ENCODE measurements at regions not wholly inside any gene's neighbourhood (a gene's known extent, or its start where the extent isn't known, plus 50 kb on each side); places are given as distances from the start of the nearest gene placed in this dataset.

DNA sequence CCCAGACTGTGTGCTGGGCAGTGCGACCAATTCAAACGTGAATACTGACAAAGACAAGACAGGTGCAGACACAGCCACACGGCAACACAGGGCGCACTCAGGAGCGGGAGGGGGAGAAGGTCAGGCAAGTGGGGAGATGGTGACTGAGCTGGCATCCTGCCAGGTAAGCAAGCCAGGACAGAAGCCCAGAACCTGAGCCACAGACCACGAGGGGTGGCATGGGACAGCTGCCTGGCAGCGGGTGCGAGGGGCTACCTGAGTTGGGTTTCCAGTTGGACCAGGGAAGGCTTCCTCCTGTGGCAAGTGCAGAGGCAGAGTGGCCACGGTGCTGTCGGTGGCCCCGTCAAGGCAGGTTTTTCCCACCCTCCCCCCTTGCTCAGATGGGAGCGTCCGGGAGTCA is 215.2 kb upstream of the ARID1B start:
- TF ChIP-seq RAD21 (IDR thresholded peaks at IDR 0.05; ENCODE audit: low read depth) = no peak
- no peak for TF ChIP-seq ELF1 (IDR thresholded peaks at IDR 0.05; ENCODE audit: borderline replicate concordance, low read depth)
- TF ChIP-seq ZNF274 (IDR thresholded peaks at IDR 0.05; ENCODE audit: low read depth, low read length) = no peak
- TF ChIP-seq, protein P1, sequence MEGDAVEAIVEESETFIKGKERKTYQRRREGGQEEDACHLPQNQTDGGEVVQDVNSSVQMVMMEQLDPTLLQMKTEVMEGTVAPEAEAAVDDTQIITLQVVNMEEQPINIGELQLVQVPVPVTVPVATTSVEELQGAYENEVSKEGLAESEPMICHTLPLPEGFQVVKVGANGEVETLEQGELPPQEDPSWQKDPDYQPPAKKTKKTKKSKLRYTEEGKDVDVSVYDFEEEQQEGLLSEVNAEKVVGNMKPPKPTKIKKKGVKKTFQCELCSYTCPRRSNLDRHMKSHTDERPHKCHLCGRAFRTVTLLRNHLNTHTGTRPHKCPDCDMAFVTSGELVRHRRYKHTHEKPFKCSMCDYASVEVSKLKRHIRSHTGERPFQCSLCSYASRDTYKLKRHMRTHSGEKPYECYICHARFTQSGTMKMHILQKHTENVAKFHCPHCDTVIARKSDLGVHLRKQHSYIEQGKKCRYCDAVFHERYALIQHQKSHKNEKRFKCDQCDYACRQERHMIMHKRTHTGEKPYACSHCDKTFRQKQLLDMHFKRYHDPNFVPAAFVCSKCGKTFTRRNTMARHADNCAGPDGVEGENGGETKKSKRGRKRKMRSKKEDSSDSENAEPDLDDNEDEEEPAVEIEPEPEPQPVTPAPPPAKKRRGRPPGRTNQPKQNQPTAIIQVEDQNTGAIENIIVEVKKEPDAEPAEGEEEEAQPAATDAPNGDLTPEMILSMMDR (IDR thresholded peaks at IDR 0.05 in 2 of 3, conservative IDR thresholded peaks at IDR 0.05 in 1 of 3; ENCODE audit: borderline replicate concordance in 1 of 3, insufficient read depth in 1 of 3, low read depth in 2 of 3, low read length in 2 of 3) = no peak
- TF ChIP-seq POLR2AphosphoS5 (IDR thresholded peaks at IDR 0.05; ENCODE audit: low read depth, low read length) = no peak
- TF ChIP-seq YY1 (IDR thresholded peaks at IDR 0.05; ENCODE audit: extremely low read depth, insufficient replicate concordance, low read depth, low read length) = no peak
- TF ChIP-seq SP1 (IDR thresholded peaks at IDR 0.05; ENCODE audit: low read depth) = no peak
- TF ChIP-seq, protein P2, sequence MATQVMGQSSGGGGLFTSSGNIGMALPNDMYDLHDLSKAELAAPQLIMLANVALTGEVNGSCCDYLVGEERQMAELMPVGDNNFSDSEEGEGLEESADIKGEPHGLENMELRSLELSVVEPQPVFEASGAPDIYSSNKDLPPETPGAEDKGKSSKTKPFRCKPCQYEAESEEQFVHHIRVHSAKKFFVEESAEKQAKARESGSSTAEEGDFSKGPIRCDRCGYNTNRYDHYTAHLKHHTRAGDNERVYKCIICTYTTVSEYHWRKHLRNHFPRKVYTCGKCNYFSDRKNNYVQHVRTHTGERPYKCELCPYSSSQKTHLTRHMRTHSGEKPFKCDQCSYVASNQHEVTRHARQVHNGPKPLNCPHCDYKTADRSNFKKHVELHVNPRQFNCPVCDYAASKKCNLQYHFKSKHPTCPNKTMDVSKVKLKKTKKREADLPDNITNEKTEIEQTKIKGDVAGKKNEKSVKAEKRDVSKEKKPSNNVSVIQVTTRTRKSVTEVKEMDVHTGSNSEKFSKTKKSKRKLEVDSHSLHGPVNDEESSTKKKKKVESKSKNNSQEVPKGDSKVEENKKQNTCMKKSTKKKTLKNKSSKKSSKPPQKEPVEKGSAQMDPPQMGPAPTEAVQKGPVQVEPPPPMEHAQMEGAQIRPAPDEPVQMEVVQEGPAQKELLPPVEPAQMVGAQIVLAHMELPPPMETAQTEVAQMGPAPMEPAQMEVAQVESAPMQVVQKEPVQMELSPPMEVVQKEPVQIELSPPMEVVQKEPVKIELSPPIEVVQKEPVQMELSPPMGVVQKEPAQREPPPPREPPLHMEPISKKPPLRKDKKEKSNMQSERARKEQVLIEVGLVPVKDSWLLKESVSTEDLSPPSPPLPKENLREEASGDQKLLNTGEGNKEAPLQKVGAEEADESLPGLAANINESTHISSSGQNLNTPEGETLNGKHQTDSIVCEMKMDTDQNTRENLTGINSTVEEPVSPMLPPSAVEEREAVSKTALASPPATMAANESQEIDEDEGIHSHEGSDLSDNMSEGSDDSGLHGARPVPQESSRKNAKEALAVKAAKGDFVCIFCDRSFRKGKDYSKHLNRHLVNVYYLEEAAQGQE (IDR thresholded peaks at IDR 0.05; ENCODE audit: low read depth) = no peak
- TF ChIP-seq EZH2 (IDR thresholded peaks at IDR 0.05) = no peak
- TF ChIP-seq POLR2A (IDR thresholded peaks at IDR 0.05; ENCODE audit: borderline replicate concordance, extremely low read depth, insufficient read depth, insufficient read length) = no peak
- no peak for TF ChIP-seq EZH2phosphoT487 (IDR thresholded peaks at IDR 0.05; ENCODE audit: borderline replicate concordance)
- TF ChIP-seq CBX3 (IDR thresholded peaks at IDR 0.05; ENCODE audit: low read depth) = no peak
- TF ChIP-seq, protein P3, sequence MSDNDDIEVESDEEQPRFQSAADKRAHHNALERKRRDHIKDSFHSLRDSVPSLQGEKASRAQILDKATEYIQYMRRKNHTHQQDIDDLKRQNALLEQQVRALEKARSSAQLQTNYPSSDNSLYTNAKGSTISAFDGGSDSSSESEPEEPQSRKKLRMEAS (IDR thresholded peaks at IDR 0.05) = no peak
